Osteoblast (primary cell): ENCODE measurements at regions not wholly inside any gene's neighbourhood (a gene's known extent, or its start where the extent isn't known, plus 50 kb on each side); places are given as distances from the start of the nearest gene placed in this dataset.

Experiments
- DNase-seq: peaks from one replicate; pipeline ENCODE4 v3.0.0; 2011; ENCODE audit warnings: low spot score, mixed read lengths; ENCODE audit not compliant: insufficient read length; ENCODE audit errors: missing footprints
- H2AFZ ChIP-seq: 2 replicates; pipeline ENCODE4 v1.6.0; 2011; ENCODE audit warnings: mild to moderate bottlenecking, low read length
- H3K27ac ChIP-seq: 2 replicates; pipeline ENCODE4 v1.5.1; 2011; ENCODE audit warnings: mild to moderate bottlenecking, low read depth, low read length, moderate library complexity
- H3K27me3 ChIP-seq: 2 replicates; pipeline ENCODE4 v1.6.0; 2012; ENCODE audit warnings: mild to moderate bottlenecking, control low read depth, inconsistent platforms, low read length, moderate library complexity; ENCODE audit not compliant: insufficient read depth
- H3K36me3 ChIP-seq: 2 replicates; pipeline ENCODE4 v1.5.1; 2011; ENCODE audit warnings: mild to moderate bottlenecking, low read length, control low read depth, moderate library complexity; ENCODE audit not compliant: insufficient read depth
- H3K4me1 ChIP-seq: 2 replicates; pipeline ENCODE4 v1.5.1; 2011; ENCODE audit warnings: mild to moderate bottlenecking, low read length, control low read depth, moderate library complexity; ENCODE audit not compliant: insufficient read depth
- H3K4me2 ChIP-seq: 2 replicates; pipeline ENCODE4 v1.6.0; 2011; ENCODE audit warnings: mild to moderate bottlenecking, low read length; ENCODE audit not compliant: insufficient read depth
- H3K4me3 ChIP-seq: fragments of 200-600 bp; sonication (generic); 3 replicates; pipeline ENCODE4 v1.5.1; 2012; ENCODE audit warnings: mild to moderate bottlenecking, low read length, inconsistent platforms; ENCODE audit not compliant: insufficient read depth
- H3K79me2 ChIP-seq: 2 replicates; pipeline ENCODE4 v1.6.0; 2012; ENCODE audit warnings: mild to moderate bottlenecking, low read length, control low read depth, inconsistent platforms; ENCODE audit not compliant: insufficient read depth
- H3K9me3 ChIP-seq: 2 replicates; pipeline ENCODE4 v1.5.1; 2011; ENCODE audit warnings: low read depth, low read length, control low read depth
- H4K20me1 ChIP-seq: 2 replicates; pipeline ENCODE4 v1.6.0; 2012; ENCODE audit warnings: mild to moderate bottlenecking, low read length, control low read depth; ENCODE audit not compliant: insufficient read depth
- TF ChIP-seq, protein P1 (sequence below): IDR thresholded peaks from 2 replicates; pipeline ENCODE4 v1.5.1; 2011; ENCODE audit warnings: mild to moderate bottlenecking, low read depth, low read length, moderate library complexity; ENCODE audit errors: extremely low read depth

GRCh38 chr13:78215458-78216108 is 297.0 kb upstream of the EDNRB start:
- H4K20me1 ChIP-seq = no peaks in the 10 kb centered on the region
- no peak overlapping the region for H3K4me2 ChIP-seq
- no peaks in the 10 kb centered on the region for H3K79me2 ChIP-seq
- no peaks in the 10 kb centered on the region for H3K4me1 ChIP-seq
- DNase-seq = no peak
- TF ChIP-seq, protein P1, sequence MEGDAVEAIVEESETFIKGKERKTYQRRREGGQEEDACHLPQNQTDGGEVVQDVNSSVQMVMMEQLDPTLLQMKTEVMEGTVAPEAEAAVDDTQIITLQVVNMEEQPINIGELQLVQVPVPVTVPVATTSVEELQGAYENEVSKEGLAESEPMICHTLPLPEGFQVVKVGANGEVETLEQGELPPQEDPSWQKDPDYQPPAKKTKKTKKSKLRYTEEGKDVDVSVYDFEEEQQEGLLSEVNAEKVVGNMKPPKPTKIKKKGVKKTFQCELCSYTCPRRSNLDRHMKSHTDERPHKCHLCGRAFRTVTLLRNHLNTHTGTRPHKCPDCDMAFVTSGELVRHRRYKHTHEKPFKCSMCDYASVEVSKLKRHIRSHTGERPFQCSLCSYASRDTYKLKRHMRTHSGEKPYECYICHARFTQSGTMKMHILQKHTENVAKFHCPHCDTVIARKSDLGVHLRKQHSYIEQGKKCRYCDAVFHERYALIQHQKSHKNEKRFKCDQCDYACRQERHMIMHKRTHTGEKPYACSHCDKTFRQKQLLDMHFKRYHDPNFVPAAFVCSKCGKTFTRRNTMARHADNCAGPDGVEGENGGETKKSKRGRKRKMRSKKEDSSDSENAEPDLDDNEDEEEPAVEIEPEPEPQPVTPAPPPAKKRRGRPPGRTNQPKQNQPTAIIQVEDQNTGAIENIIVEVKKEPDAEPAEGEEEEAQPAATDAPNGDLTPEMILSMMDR = no peak
- H3K4me3 ChIP-seq = no peak overlapping the region
- H3K27me3 ChIP-seq = no peaks in the 10 kb centered on the region
- no peak overlapping the region for H3K27ac ChIP-seq
- no peaks in the 10 kb centered on the region for H3K9me3 ChIP-seq
- H2AFZ ChIP-seq = no peak overlapping the region
- no peaks in the 10 kb centered on the region for H3K36me3 ChIP-seq

- H3K4me1 ChIP-seq = no peaks in the 10 kb centered on the region
- no peak overlapping the region for H2AFZ ChIP-seq
- H3K4me2 ChIP-seq = no peak overlapping the region
- TF ChIP-seq, protein P1 = no peak
- H3K9me3 ChIP-seq = no peaks in the 10 kb centered on the region
- no peak overlapping the region for H3K27ac ChIP-seq
- H3K27me3 ChIP-seq = no peaks in the 10 kb centered on the region
- H4K20me1 ChIP-seq = no peaks in the 10 kb centered on the region
- H3K36me3 ChIP-seq = no peaks in the 10 kb centered on the region
- H3K4me3 ChIP-seq = no peak overlapping the region
- H3K79me2 ChIP-seq = no peaks in the 10 kb centered on the region
- peak; percentile 21 for DNase-seq
Measured at GRCh38 chr13:78201411-78201810, 282.8 kb upstream of the EDNRB start.

- H2AFZ ChIP-seq = no peak overlapping the region
- H3K9me3 ChIP-seq = no peaks in the 10 kb centered on the region
- no peaks in the 10 kb centered on the region for H3K79me2 ChIP-seq
- H3K27me3 ChIP-seq = no peaks in the 10 kb centered on the region
- no peak overlapping the region for H3K4me2 ChIP-seq
- no peak for DNase-seq
- H3K27ac ChIP-seq = no peak overlapping the region
- no peaks in the 10 kb centered on the region for H3K36me3 ChIP-seq
- no peak overlapping the region for H3K4me3 ChIP-seq
- H3K4me1 ChIP-seq = peaks cover 8% of the 10 kb centered on the region
- no peaks in the 10 kb centered on the region for H4K20me1 ChIP-seq
- TF ChIP-seq, protein P1 = no peak
Measured at GRCh38 chr13:78198821-78199220, 280.2 kb upstream of the EDNRB start.

DNA sequence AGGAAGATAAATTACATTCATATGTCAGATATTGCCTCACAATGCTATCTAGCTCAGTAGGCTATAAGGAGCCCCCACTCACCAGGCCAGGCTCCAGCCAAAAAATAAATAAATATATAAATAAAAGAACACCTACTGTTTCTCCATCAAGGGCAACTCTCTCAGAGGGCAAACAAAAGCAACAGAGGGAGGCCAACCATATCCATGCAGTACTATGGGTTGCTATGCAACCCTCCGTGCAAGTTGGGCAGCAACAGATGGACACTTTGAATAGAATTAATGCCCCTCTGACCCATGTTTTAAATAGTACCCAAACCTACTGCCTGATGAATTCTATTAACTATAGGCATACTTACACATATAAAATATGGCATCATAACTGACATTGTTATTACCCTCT is 279.8 kb upstream of the EDNRB start:
- H3K9me3 ChIP-seq = no peaks in the 10 kb centered on the region
- H3K27me3 ChIP-seq = no peaks in the 10 kb centered on the region
- H3K4me1 ChIP-seq = peaks cover 8% of the 10 kb centered on the region
- H4K20me1 ChIP-seq = no peaks in the 10 kb centered on the region
- no peak overlapping the region for H2AFZ ChIP-seq
- no peak for DNase-seq
- no peak overlapping the region for H3K4me3 ChIP-seq
- no peaks in the 10 kb centered on the region for H3K36me3 ChIP-seq
- H3K27ac ChIP-seq = no peak overlapping the region
- H3K4me2 ChIP-seq = no peak overlapping the region
- no peaks in the 10 kb centered on the region for H3K79me2 ChIP-seq
- TF ChIP-seq, protein P1 = no peak
